NK-92 treated with Interleukin-12 subunit alpha and Interleukin-12 subunit beta, amount 100 ng/mL, for 24 hours (cell line): ENCODE measurements at regions not wholly inside any gene's neighbourhood (a gene's known extent, or its start where the extent isn't known, plus 50 kb on each side); places are given as distances from the start of the nearest gene placed in this dataset.
"Not testable (repeated sequence)": the region's sequence is repeated elsewhere in the genome, so short reads cannot be mapped to it uniquely, and the experiment has no call there.

Experiments used
- DNase-seq: peaks from one replicate; lab custom pipeline; 2025; lab: John Stamatoyannopoulos, UW

- DNase-seq, result no peak
These were observed 532.7 kb upstream of the OLFM3 start for GRCh38 chr1:102529446-102529845.

GRCh38 chr1:102500758-102501157, 504.0 kb upstream of the OLFM3 start:
- DNase-seq, result no peak

DNA sequence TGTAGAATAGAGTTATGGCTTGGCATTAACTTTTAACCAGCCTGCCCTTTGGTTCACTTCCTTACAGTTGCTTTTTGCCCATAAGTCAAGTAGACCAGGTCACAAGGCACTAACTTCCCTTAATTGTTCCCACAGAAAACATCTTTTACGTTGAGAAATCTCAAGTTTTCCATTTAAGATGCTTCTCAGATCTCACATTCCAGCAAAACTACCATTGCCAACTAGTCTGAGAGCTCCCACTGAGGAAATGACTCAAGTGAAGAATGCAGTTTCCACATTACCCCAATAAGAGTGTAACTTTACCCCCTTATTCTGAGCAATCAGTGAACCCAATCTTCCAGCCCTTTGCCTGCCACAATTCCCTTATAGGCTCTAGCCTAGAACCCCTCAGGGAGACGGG, 502.2 kb upstream of the OLFM3 start:
- DNase-seq, result no peak

DNA sequence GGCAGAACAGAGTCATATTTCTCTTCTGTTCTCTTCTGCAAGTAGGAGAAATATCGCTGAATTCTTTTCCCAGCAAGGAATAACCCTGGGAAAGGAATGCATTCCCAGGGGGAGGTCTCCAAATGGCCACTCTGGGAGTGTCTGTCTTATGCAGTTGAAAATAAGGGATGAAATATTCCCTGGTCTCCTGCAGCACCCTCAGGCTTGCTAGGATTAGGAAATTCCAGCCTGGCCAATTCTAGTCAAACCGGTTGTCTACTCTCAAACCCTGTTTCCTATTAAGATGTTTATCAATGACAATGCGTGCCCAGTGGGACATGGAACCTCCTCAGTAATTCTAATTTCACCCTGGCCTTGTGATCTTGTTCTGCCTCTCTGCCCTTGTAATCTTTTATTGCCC, 501.1 kb upstream of the OLFM3 start:
- not testable (repeated sequence) for DNase-seq

- DNase-seq, result no peak
These were observed 475.8 kb upstream of the OLFM3 start for GRCh38 chr1:102472520-102472919.

GRCh38 chr1:102470767-102471166, 474.0 kb upstream of the OLFM3 start:
- no peak for DNase-seq

DNA sequence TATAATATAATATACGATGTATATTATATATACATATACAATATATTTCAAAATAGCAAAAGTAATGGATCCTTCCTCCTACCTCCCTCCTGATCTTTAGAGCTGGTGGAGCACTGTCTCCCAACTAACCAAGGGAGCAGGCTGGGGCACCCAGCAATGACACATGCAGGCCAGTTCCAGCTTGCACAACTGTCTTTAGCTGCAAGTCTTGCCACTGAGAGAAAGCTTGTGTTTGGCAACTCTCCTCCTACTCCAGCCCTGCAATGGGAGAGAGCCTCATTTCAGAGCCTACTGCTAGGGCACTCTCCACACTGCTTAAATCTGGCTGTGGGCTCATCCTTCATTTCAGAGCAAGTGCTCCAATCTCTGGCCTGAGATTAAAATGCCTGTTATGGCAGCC, 469.8 kb upstream of the OLFM3 start:
- no peak for DNase-seq

DNA sequence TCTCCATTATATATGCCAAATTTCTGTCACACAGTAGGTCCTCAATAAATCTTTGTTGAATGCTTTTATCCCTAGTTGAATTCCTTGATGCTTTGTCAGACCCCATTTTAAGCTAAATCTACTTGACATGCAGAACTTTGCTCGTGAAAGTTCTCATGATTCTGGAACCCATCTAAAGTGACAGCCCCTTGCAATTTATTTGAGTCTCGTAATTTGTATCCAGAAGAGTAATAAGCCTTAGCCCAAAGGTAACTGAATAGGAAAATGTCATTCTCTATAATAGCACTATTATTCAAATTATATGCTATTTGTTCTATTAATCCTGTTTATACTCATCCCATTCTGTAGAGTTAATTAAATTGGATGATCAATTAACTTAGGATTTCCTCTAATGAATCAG, 466.6 kb upstream of the OLFM3 start:
- DNase-seq, result no peak

- not testable (repeated sequence) for DNase-seq
These were observed 445.6 kb upstream of the OLFM3 start for GRCh38 chr1:102442317-102442716.

DNA sequence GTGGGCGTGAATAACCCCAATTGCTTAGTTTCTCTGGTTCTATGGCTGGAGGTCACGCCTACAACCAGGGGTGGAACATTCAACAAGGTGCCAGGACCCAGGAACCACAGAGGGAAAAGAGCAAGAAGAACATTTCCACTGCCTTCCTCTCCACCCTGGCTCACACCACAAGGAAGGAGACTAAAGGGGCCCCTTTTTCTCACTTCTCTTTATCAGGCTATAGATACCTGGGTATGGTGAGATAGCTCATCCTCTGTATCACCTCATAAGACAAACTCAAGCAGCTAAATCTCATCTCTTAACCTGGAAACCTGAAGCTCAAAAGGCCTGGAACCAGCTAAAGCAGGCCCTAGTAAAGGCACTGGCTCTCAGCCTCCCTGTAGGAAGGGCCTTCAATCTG, 438.8 kb upstream of the OLFM3 start:
- no peak for DNase-seq

GRCh38 chr1:102434421-102434820, 437.7 kb upstream of the OLFM3 start:
- no peak for DNase-seq

DNA sequence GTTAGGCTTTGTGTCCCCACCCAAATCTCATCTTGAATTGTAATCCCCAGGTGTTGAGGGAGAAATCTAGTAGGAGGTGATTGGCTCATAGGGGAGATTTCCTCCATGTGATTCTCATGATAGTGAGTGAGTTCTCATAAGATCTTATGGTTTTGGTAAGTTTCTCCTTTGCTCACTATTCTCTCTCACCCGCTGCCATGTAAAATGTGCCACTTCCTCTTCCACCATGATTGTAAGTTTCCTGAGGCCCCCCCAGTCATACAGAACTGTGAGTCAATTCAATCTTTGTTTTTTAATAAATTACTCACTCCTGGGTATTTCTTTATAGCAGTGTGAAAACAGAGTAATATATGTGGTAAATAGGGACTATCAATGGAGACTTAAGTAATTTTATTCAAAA, 434.5 kb upstream of the OLFM3 start:
- DNase-seq, result no peak

DNA sequence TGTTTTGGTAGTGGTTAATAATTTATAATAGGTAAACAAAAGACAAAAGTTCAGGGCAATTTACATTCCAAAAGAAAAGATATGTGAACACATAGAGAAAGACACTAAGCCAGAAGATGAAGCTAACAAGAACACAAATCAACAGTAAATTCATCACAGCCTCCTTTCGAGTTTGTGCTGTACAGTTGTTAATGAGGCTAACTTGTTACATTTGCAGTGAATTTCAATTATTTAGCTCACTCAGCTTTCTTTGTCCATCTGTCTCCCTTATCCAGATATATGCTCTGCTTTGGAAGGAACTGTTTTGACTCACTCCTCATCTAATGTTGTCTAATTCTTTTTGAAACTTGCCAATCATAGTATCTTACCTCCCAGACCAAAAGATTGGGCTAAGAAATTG, 423.3 kb upstream of the OLFM3 start:
- no peak for DNase-seq
